Caco-2 (cell line): ENCODE measurements at regions not wholly inside any gene's neighbourhood (a gene's known extent, or its start where the extent isn't known, plus 50 kb on each side); places are given as distances from the start of the nearest gene placed in this dataset.

Source experiments
- BruUV-seq: library from RNA; stranded (reverse); fragments of 400-500 nt; replicated peaks from 2 replicates; lab custom pipeline; 2021; lab: Mats Ljungman, UMichigan
- CTCF ChIA-PET: fragments of 300-600 bp; sonication (Branson Sonifier 250); formaldehyde crosslinking; loops from one replicate; lab custom pipeline; 2022; ENCODE audit warnings: antibody characterized with exemption; lab: Charles Lee
- POLR2A ChIA-PET: fragments of 300-600 bp; sonication (Branson Sonifier 250); formaldehyde crosslinking; loops from one replicate; lab custom pipeline; 2022; ENCODE audit warnings: antibody characterized with exemption; lab: Charles Lee
- DNase-seq, 2 experiments: peaks; one replicate each; pipeline versions ENCODE4 v3.0.0 to v3.0.0-alpha.2; 2020 to 2022
- H3K27me3 ChIP-seq: replicated peaks from 2 replicates; pipeline ENCODE4 v1.6.0; 2011; ENCODE audit warnings: low read length; ENCODE audit not compliant: control insufficient read depth, insufficient read depth
- H3K36me3 ChIP-seq: 2 replicates; pipeline ENCODE4 v1.5.1; 2011; ENCODE audit warnings: low read length; ENCODE audit not compliant: control insufficient read depth, insufficient read depth
- H3K4me1 ChIP-seq: fragments of 250-450 bp; sonication (Bioruptor Pico); 2 replicates; pipeline ENCODE4 v1.5.1; 2020; ENCODE audit warnings: mild to moderate bottlenecking
- H3K4me3 ChIP-seq: 2 replicates; pipeline ENCODE4 v1.5.1; 2011; ENCODE audit warnings: low read depth, mild to moderate bottlenecking, control low read depth, low read length
- H3K9me3 ChIP-seq: fragments of 250-450 bp; sonication (Bioruptor Pico); 2 replicates; pipeline ENCODE4 v1.5.1; 2020; ENCODE audit warnings: mild to moderate bottlenecking, moderate library complexity
- H3K27ac Mint-ChIP-seq: one replicate; pipeline ENCODE4 v1.8.0; 2022; ENCODE audit warnings: mixed read lengths; ENCODE audit not compliant: unreplicated experiment
- H3K27me3 Mint-ChIP-seq: one replicate; pipeline ENCODE4 v1.8.0; 2022; ENCODE audit warnings: mixed read lengths; ENCODE audit not compliant: insufficient read depth, unreplicated experiment
- H3K36me3 Mint-ChIP-seq: one replicate; pipeline ENCODE4 v1.8.0; 2022; ENCODE audit warnings: mild to moderate bottlenecking, mixed read lengths; ENCODE audit not compliant: insufficient read depth, unreplicated experiment
- H3K4me1 Mint-ChIP-seq: one replicate; pipeline ENCODE4 v1.8.0; 2022; ENCODE audit warnings: low read depth, mixed read lengths; ENCODE audit not compliant: unreplicated experiment
- H3K4me3 Mint-ChIP-seq: one replicate; pipeline ENCODE4 v1.8.0; 2022; ENCODE audit warnings: mild to moderate bottlenecking, moderate library complexity, mixed read lengths; ENCODE audit not compliant: unreplicated experiment
- H3K9me3 Mint-ChIP-seq: one replicate; pipeline ENCODE4 v1.8.0; 2022; ENCODE audit warnings: mixed read lengths; ENCODE audit not compliant: unreplicated experiment
- intact Hi-C: fragments of 100-400 bp; cut with micrococcal nuclease; formaldehyde crosslinking; loops from one replicate; pipeline ENCODE4 v1.10.0; 2022; ENCODE audit not compliant: unreplicated experiment
- TF ChIP-seq, protein P1 (sequence below), 2 experiments: fragments of 200-600 bp in 1 of 2; IDR thresholded peaks; 1 replicate in 1 of 2; 2 replicates in 1 of 2; pipeline versions ENCODE4 v1.5.1 to v1.8.0; 2011 to 2022; ENCODE audit warnings: antibody characterized with exemption in 1 of 2, control low read depth in 1 of 2, inconsistent platforms in 1 of 2, low read depth in 1 of 2, low read length in 1 of 2, mild to moderate bottlenecking in 1 of 2, moderate library complexity in 1 of 2; ENCODE audit not compliant: insufficient read depth in 1 of 2, severe bottlenecking in 1 of 2, unreplicated experiment in 1 of 2

DNA sequence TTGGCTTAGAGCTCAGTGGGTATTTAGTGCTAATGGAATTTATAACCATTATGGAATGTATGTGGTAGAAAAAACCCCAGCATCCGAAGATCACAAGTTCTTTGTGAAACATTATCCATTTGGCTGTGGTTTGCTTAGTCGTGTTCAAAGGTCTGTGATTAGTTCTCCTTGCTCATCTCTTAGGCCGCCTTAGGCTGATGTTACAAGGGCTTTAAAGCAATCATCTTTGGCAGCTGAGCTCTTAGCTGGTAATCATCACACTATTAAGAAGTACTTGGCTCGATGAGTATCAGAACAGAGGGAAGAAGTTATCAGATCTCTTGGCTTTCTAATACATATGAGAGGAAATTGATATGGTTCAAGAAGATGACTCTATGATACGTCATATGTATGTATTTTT is 124.1 kb upstream of the E2F7 start:
- no peaks in the 10 kb centered on the region for H3K9me3 Mint-ChIP-seq
- no peaks in the 10 kb centered on the region for H3K4me1 Mint-ChIP-seq
- no peaks in the 10 kb centered on the region for H3K36me3 ChIP-seq
- no peaks in the 10 kb centered on the region for H3K4me1 ChIP-seq
- H3K27me3 Mint-ChIP-seq, result peaks cover 8% of the 10 kb centered on the region
- H3K9me3 ChIP-seq, result no peaks in the 10 kb centered on the region
- TF ChIP-seq, protein P1, sequence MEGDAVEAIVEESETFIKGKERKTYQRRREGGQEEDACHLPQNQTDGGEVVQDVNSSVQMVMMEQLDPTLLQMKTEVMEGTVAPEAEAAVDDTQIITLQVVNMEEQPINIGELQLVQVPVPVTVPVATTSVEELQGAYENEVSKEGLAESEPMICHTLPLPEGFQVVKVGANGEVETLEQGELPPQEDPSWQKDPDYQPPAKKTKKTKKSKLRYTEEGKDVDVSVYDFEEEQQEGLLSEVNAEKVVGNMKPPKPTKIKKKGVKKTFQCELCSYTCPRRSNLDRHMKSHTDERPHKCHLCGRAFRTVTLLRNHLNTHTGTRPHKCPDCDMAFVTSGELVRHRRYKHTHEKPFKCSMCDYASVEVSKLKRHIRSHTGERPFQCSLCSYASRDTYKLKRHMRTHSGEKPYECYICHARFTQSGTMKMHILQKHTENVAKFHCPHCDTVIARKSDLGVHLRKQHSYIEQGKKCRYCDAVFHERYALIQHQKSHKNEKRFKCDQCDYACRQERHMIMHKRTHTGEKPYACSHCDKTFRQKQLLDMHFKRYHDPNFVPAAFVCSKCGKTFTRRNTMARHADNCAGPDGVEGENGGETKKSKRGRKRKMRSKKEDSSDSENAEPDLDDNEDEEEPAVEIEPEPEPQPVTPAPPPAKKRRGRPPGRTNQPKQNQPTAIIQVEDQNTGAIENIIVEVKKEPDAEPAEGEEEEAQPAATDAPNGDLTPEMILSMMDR (IDR thresholded peaks at IDR 0.05; ENCODE audit: insufficient read depth in 1 of 2, low read depth in 1 of 2, low read length in 1 of 2, severe bottlenecking in 1 of 2, unreplicated experiment in 1 of 2), result no peak
- no peaks in the 10 kb centered on the region; the same call in 1 of the 2 replicates for H3K27me3 ChIP-seq
- H3K4me3 Mint-ChIP-seq, result no peak overlapping the region
- ChIA-PET CTCF (no interaction called here), POLR2A (no interaction called here)
- BruUV-seq, result no TSS peak
- DNase-seq, result no peak
- no peak overlapping the region for H3K27ac Mint-ChIP-seq
- H3K36me3 Mint-ChIP-seq, result no peaks in the 10 kb centered on the region
- intact Hi-C loops, result no loop called here
- no peak overlapping the region for H3K4me3 ChIP-seq

DNA sequence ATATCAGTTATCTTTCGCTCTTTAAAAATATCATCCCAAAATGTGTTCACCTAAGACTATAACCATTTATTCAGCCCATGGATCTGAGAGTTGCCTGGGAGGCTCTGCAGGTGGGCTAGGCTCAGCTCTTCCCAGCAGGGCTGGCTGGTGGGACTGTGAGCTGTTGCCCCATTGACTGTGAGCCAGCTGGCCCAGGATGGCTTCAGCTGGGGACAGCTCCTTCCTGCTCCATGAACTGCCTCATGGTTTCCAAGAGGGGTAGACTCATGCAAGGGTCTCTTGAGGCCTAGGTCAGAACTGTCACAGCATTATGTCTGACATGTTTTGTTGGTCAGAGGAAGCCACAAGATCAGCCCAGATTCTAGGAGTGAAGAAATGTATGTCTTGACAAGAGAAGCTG is 114.1 kb upstream of the E2F7 start:
- H3K4me3 Mint-ChIP-seq, result peak overlapping the region; percentile 78
- POLR2A ChIA-PET, result no interaction called here
- TF ChIP-seq, protein P1 (IDR thresholded peaks at IDR 0.05; ENCODE audit: insufficient read depth in 1 of 2, low read depth in 1 of 2, low read length in 1 of 2, severe bottlenecking in 1 of 2, unreplicated experiment in 1 of 2), result no peak

DNA sequence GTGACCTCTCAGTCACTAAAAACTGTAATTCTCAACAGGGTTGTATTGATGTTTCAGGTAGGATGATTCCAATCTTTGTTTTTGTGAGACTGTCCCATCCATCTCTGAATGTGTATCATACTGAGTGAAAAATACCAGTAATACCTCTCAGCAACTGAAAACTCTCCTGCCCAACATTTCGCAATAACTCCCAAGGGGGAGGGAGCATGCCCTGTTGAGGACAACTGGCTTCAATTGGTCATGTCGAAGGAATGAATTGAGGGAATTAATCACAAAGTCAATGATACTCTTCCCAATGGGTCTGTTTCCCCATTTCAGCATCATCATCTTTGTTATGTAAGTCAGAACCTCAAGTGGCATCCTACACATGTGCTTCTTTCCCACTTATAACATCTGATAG is 102.4 kb upstream of the E2F7 start:
- no peak overlapping the region for H3K4me3 ChIP-seq
- intact Hi-C loops, result no loop called here
- Mint-ChIP-seq H3K4me3 (no peak overlapping the region), H3K27me3 (no peaks in the 10 kb centered on the region), H3K36me3 (no peaks in the 10 kb centered on the region), H3K27ac (no peak overlapping the region), H3K4me1 (no peaks in the 10 kb centered on the region), H3K9me3 (no peaks in the 10 kb centered on the region)
- DNase-seq, result no peak
- no peaks in the 10 kb centered on the region for H3K36me3 ChIP-seq
- POLR2A ChIA-PET, result no interaction called here
- no peaks in the 10 kb centered on the region for H3K9me3 ChIP-seq
- CTCF ChIA-PET, result no interaction called here
- no TSS peak for BruUV-seq
- no peaks in the 10 kb centered on the region for H3K27me3 ChIP-seq
- H3K4me1 ChIP-seq, result no peaks in the 10 kb centered on the region
- TF ChIP-seq, protein P1 (IDR thresholded peaks at IDR 0.05; ENCODE audit: insufficient read depth in 1 of 2, low read depth in 1 of 2, low read length in 1 of 2, severe bottlenecking in 1 of 2, unreplicated experiment in 1 of 2), result no peak

More for the DNA sequence above, 114.1 kb upstream of the E2F7 start:
- Mint-ChIP-seq H3K9me3 (peaks cover 9% of the 10 kb centered on the region), H3K4me1 (no peaks in the 10 kb centered on the region), H3K36me3 (peaks cover 7% of the 10 kb centered on the region), H3K27ac (peak overlapping the region; percentile 85), H3K27me3 (no peaks in the 10 kb centered on the region)
- no peaks in the 10 kb centered on the region for H3K9me3 ChIP-seq
- H3K4me3 ChIP-seq, result peak overlapping the region; percentile 24
- no TSS peak for BruUV-seq
- CTCF ChIA-PET, result no interaction called here
- DNase-seq, result no peak
- no peaks in the 10 kb centered on the region for H3K36me3 ChIP-seq
- no peaks in the 10 kb centered on the region; the same call in 1 of the 2 replicates for H3K4me1 ChIP-seq
- intact Hi-C loops, result no loop called here
- H3K27me3 ChIP-seq, result no peaks in the 10 kb centered on the region
